ENCODE measurements at regions not wholly inside any gene's neighbourhood (a gene's known extent, or its start where the extent isn't known, plus 50 kb on each side); places are given as distances from the start of the nearest gene placed in this dataset.

- H2AFZ ChIP-seq (ENCODE audit: low read depth), result no peak overlapping the region
- H3K27ac ChIP-seq, result no peak overlapping the region
- no peaks in the 10 kb centered on the region for H4K20me1 ChIP-seq (ENCODE audit: insufficient read depth)
- H3K36me3 ChIP-seq (ENCODE audit: insufficient read depth), result no peaks in the 10 kb centered on the region
- no peaks in the 10 kb centered on the region for H3K79me2 ChIP-seq (ENCODE audit: insufficient read depth, low read depth)
- H3K4me2 ChIP-seq, result no peak overlapping the region
- no peak overlapping the region for H3K4me3 ChIP-seq (IDR thresholded peaks at IDR 0.05; ENCODE audit: insufficient read depth, low read depth, low read length)
- no peak overlapping the region for H3K9ac ChIP-seq
- no peaks in the 10 kb centered on the region for H3K27me3 ChIP-seq (ENCODE audit: insufficient read depth, low read depth)
- TF ChIP-seq CTCF (conservative IDR thresholded peaks at IDR 0.05; ENCODE audit: low read depth, low read length), result no peak
- H3K4me1 ChIP-seq (ENCODE audit: low read depth, poor library complexity, severe bottlenecking), result no peaks in the 10 kb centered on the region
Measured at GRCh38 chr5:2591777-2592453, 159.6 kb downstream of the IRX2 start.

- H3K9ac ChIP-seq, result no peak overlapping the region
- H2AFZ ChIP-seq (ENCODE audit: low read depth), result no peak overlapping the region
- TF ChIP-seq CTCF (conservative IDR thresholded peaks at IDR 0.05; ENCODE audit: low read depth, low read length), result no peak
- no peaks in the 10 kb centered on the region for H3K79me2 ChIP-seq (ENCODE audit: insufficient read depth, low read depth)
- H3K27ac ChIP-seq, result no peak overlapping the region
- no peak overlapping the region for H3K4me2 ChIP-seq
- H3K4me1 ChIP-seq (ENCODE audit: low read depth, poor library complexity, severe bottlenecking), result no peaks in the 10 kb centered on the region
- H3K36me3 ChIP-seq (ENCODE audit: insufficient read depth), result no peaks in the 10 kb centered on the region
- no peaks in the 10 kb centered on the region for H3K27me3 ChIP-seq (ENCODE audit: insufficient read depth, low read depth)
- H4K20me1 ChIP-seq (ENCODE audit: insufficient read depth), result no peaks in the 10 kb centered on the region
- H3K4me3 ChIP-seq (IDR thresholded peaks at IDR 0.05; ENCODE audit: insufficient read depth, low read depth, low read length), result no peak overlapping the region
Measured at GRCh38 chr5:2588850-2589501, 162.5 kb downstream of the IRX2 start.

- H3K4me3 ChIP-seq (IDR thresholded peaks at IDR 0.05; ENCODE audit: insufficient read depth, low read depth, low read length), result no peak overlapping the region
Measured at GRCh38 chr5:2587189-2588031, 164.1 kb downstream of the IRX2 start.

More at GRCh38 chr5:2587189-2588031, 164.1 kb downstream of the IRX2 start:
- Histone ChIP-seq H3K27me3 (ENCODE audit: insufficient read depth, low read depth) (no peaks in the 10 kb centered on the region), H3K9ac (no peak overlapping the region), H3K79me2 (ENCODE audit: insufficient read depth, low read depth) (no peaks in the 10 kb centered on the region), H3K4me1 (ENCODE audit: low read depth, poor library complexity, severe bottlenecking) (no peaks in the 10 kb centered on the region), H4K20me1 (ENCODE audit: insufficient read depth) (no peaks in the 10 kb centered on the region), H2AFZ (ENCODE audit: low read depth) (no peak overlapping the region), H3K4me2 (no peak overlapping the region), H3K27ac (no peak overlapping the region), H3K36me3 (ENCODE audit: insufficient read depth) (no peaks in the 10 kb centered on the region)
- TF ChIP-seq CTCF (conservative IDR thresholded peaks at IDR 0.05; ENCODE audit: low read depth, low read length), result no peak

Data from KMS-11 (cell line).